Inferior parietal cortex (tissue), 1 donor: ENCODE measurements at regions not wholly inside any gene's neighbourhood (a gene's known extent, or its start where the extent isn't known, plus 50 kb on each side); places are given as distances from the start of the nearest gene placed in this dataset.
"Not testable (repeated sequence)": the region's sequence is repeated elsewhere in the genome, so short reads cannot be mapped to it uniquely, and the experiment has no call there.

Experiments used
- DNase-seq: peaks from one replicate; pipeline ENCODE4 v3.0.0-alpha.2; 2016; ENCODE audit errors: extremely low spot score

- no peak for DNase-seq
Measured at GRCh38 chr22:22946131-22946530, 58.5 kb downstream of the IGLL5 start.

GRCh38 chr22:22948651-22949571 lies 61.3 kb downstream of the IGLL5 start:
- no peak for DNase-seq

DNA sequence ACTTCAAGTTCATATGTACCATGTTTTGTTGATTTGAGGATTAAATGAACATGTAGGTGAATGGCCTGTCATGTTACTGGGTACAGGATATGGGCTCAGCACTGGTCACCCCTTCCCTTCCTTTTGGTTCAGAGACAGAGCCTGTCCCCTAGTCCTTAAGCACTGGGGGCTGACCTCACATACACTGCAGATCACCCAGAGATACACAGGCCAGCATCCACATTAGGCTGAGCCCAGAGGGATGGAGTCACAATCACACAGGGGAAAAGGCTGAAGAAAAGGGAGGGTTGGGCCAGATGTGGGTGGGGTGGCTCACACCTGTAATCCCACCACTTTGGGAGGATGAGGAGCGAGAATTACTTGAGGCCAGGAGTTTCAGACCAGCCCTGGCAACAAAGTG lies 62.3 kb downstream of the IGLL5 start:
- DNase-seq = no peak

DNA sequence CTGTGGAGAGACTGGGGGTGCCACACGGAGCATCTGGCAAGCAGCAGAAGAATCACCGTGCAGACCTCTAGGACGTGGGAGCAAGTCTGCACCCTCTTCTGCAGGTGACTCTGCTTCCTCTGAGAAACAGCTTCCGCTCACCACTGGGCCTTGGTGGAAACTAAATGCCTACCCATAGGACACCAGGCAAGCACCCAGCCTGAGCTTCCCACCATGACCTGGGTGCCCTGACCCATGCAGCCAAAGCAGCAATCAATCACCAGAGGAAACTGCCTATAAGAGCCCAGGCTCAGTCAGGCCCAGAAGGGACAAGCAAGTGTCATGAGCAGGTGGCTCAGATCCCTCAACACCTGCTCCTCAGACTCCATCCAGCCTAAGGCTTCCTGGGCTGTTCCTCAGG lies 63.4 kb downstream of the IGLL5 start:
- no peak for DNase-seq

DNA sequence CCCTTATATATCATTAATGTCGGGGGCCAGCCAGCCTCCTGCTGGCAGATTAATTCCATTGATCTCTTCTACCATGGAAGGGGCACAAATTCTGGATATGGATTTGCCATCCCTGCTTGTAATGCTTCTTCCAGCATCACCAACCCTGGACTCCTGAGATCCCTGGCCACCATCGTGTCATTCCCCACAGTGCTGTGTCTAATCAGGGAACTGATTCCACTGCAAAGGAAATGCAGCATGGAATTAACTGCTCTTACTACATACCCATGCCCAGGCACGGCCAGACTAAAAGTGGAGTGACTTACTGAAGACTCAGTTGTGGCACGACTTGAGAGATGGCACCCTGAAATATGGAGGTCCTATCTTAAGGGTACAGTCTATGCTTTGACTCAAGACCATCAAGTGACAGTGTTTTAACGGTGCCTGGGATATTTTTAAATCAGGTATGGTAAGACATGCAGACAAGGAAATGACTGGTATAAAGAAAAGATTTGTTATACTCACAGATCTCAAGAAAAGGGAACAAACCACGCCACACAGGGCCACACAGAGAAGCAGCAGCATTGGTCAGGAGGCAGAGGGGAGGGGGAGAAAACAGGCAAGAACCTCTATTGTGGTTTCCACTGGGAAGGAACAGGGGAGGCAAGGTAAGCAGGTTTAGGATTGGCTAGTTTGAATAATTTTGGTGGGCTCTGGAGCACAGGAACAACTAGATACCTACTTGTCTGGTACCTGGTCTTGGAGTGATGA lies 65.1 kb downstream of the IGLL5 start:
- DNase-seq = no peak

DNA sequence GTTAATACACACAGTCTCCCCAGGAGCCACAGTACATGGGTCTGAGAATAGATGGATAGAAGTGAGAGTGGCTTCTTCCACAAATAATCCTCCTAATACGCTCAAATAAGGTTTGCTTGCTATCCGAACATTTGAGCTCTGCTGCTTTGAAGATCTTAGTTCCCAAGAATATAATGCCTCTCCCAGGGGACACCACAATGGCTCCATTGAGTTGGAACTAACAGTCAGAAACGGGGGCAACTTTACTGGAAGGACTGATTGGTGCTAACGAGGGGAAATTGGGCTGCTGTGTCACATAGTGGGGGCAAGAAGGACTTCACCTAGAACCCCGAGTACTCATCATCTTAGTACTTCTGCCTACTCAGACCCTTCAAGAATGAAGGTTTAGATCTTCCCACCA lies 66.2 kb downstream of the IGLL5 start:
- no peak for DNase-seq

- no peak for DNase-seq
Measured at GRCh38 chr22:22954656-22955055, 67.0 kb downstream of the IGLL5 start.

DNA sequence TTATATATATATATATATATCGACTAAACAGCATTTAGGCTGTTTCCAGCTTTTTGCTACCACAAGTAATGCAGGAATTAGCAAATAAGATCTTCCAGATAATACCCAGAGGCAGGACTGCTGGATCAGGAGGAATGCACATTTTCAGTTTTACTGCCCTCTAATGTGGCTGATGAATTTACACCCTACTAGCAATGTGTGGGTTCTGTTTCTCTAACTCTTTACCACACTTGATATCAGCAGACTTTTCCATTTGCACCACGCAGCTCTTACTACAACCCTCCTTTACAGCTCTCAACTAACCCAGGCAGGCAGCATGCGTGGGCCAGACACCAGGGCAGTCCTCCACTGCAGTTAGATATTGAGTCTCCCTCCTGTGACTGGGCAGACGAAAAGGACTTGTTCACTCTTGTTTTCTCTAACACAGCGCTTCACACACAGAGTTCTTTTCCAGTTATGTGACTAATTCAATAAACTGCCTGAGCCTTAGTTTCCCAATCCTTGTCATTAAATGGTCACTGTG lies 67.7 kb downstream of the IGLL5 start:
- no peak for DNase-seq

DNA sequence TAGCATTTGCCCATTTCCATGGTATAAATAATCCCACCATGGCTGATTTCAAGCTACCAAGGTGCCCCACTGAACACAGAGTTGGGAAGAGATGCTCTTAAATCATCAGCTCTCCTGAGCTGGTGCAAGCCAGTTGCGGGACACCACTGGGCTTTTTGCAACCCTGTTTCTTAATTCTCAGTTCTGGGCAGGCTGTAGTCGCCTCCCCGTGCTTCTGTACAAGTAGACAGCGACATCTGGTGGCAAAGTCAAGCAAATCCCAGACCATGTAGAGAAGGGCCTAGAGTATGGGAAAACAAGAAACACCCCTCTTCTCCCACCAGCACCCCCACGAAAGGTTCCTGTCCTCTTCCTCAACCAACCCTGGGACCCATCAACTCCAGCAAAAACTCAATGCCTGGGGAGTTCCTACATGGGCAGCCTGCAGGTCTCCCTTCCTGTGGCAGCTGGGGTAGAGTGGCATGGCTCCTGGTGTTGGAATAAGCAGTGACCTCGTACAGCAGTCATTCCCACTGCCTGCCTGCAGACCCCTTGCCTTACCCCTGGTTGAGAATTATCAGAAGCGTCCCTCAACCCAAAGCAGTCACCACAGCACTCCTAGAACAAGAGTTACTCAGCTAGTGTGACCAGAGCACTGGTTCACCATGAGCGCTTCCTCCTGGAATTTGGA lies 68.4 kb downstream of the IGLL5 start:
- peak; percentile 89 for DNase-seq

GRCh38 chr22:22957090-22957489 lies 69.5 kb downstream of the IGLL5 start:
- DNase-seq = no peak

DNA sequence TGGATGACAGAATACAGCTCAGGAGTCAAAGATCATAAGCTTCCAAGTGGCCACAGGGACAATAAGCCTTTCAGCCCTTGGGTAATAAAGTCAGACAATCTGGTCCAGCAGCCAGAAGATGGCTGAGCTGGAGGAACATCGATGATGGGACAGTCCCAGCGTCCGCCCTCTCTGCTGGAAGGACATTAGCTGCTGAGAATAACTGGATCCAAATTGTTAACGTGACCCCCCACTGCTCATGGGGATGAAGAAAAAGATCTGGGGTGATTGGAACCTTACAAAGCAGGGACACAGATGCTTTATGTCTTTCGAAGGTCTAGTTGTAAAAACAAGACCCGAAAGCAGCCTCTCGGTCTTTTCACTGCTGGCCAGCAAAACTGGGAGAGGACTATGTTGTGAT lies 71.0 kb downstream of the IGLL5 start:
- no peak for DNase-seq

DNA sequence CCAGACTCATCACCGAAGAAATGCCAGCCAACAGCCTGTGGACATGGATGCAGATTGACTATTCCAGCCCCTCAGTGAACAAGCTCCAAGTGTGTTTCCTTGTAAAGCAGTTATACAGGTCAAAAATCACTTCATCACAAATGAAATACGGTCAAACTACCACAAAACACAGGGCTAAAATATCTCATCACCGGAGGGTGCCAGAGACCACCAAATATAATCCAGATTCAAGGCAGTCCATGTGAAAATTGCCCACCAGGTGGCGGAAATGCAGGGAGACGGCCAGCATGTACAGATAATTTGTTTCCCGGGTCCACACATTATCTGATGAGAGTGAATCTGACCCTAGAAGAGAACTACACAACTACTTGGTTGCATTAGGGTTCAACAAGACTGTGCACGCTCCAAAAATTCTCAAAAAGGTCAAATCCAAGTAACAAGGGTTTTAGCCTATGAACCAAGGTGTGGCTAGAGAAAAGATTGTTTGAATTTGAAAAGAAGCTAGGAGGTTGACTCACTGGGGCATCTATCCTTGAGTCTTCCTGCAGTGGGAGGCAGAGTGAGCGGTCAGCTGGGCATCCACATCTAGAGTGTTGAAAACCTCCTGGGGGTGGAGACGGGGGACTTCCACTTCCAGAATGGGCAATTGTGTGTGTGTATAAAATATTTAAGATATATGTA lies 71.7 kb downstream of the IGLL5 start:
- peak; percentile 99 for DNase-seq

- no peak for DNase-seq
Measured at GRCh38 chr22:22960307-22960706, 72.7 kb downstream of the IGLL5 start.

- no peak for DNase-seq
Measured at GRCh38 chr22:22961574-22961973, 74.0 kb downstream of the IGLL5 start.

DNA sequence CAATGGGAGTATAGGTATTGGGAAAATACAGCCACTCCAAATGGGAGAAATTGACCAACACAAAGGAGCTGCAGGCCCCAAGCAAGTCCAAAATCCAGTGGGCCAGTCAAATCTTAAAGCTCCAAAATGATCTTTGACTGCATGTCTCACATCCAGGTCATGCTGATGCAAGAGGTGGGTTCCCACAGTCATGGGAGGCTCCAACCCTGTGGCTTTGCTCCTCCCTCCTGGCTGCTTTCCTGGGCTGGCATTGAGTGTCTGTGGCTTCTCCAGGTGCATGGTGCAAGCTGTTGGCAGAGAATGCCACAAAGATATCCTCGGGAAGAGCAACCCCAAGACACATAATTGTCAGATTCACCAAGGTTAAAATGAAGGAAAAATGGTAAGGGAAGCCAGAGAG lies 80.8 kb downstream of the IGLL5 start:
- no peak for DNase-seq

GRCh38 chr22:22972605-22973004 lies 85.0 kb downstream of the IGLL5 start:
- not testable (repeated sequence) for DNase-seq

DNA sequence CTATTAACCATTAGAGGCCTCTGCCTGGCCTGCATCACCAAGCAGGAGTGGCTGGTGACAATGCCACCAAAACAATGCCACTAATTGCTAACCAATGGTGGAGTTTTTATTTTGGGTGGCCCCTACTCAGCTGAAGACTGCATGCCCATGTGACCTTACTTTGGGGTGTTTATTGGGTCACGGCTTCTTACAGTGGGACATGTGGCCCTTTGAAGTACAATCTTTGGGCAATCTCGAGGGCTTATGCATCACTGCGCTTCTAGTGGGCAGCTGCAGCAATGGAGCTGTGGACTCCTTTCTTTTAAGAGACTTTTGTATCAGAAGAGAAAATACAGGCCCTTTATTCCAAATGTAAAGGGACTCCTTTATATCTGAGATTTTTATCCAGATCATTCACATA lies 85.7 kb downstream of the IGLL5 start:
- DNase-seq = no peak

GRCh38 chr22:22974156-22974555 lies 86.5 kb downstream of the IGLL5 start:
- DNase-seq = no peak

- DNase-seq = no peak
Measured at GRCh38 chr22:22974795-22975580, 87.4 kb downstream of the IGLL5 start.

GRCh38 chr22:22976033-22976922 lies 88.7 kb downstream of the IGLL5 start:
- no peak for DNase-seq
